ENCODE measurements at regions not wholly inside any gene's neighbourhood (a gene's known extent, or its start where the extent isn't known, plus 50 kb on each side); places are given as distances from the start of the nearest gene placed in this dataset.

- Mint-ChIP-seq H3K36me3 (ENCODE audit: insufficient read depth, unreplicated experiment) (no peaks in the 10 kb centered on the region), H3K9me3 (ENCODE audit: low read depth, unreplicated experiment) (peaks cover 10% of the 10 kb centered on the region), H3K27me3 (ENCODE audit: unreplicated experiment) (peaks cover 36% of the 10 kb centered on the region), H3K4me1 (ENCODE audit: low read depth, unreplicated experiment) (no peaks in the 10 kb centered on the region), H3K27ac (ENCODE audit: unreplicated experiment) (no peak overlapping the region), H3K4me3 (ENCODE audit: low read depth, unreplicated experiment) (no peak overlapping the region)
- no peak for TF ChIP-seq CTCF (IDR thresholded peaks at IDR 0.05; ENCODE audit: unreplicated experiment)
- BruUV-seq (replicated peaks), result no TSS peak
- CTCF ChIA-PET, result no interaction called here
- intact Hi-C loops (cut with micrococcal nuclease; ENCODE audit: unreplicated experiment), result no loop called here
- DNase-seq, result no peak
Measured at GRCh38 chr20:37455659-37456058, 65.4 kb upstream of the NNAT start.

GRCh38 chr20:37456948-37457347, 64.1 kb upstream of the NNAT start:
- CTCF ChIA-PET, result no interaction called here

GRCh38 chr20:37457921-37458320, 63.1 kb upstream of the NNAT start:
- no TSS peak for BruUV-seq (replicated peaks)
- intact Hi-C loops (cut with micrococcal nuclease; ENCODE audit: unreplicated experiment), result no loop called here
- no peaks in the 10 kb centered on the region for H3K36me3 Mint-ChIP-seq (ENCODE audit: insufficient read depth, unreplicated experiment)
- no peak for DNase-seq
- peaks cover 10% of the 10 kb centered on the region for H3K9me3 Mint-ChIP-seq (ENCODE audit: low read depth, unreplicated experiment)
- no peak overlapping the region for H3K4me3 Mint-ChIP-seq (ENCODE audit: low read depth, unreplicated experiment)
- H3K27me3 Mint-ChIP-seq (ENCODE audit: unreplicated experiment), result peaks cover 49% of the 10 kb centered on the region
- no peaks in the 10 kb centered on the region for H3K4me1 Mint-ChIP-seq (ENCODE audit: low read depth, unreplicated experiment)
- H3K27ac Mint-ChIP-seq (ENCODE audit: unreplicated experiment), result no peak overlapping the region
- CTCF ChIA-PET, result no interaction called here
- no peak for TF ChIP-seq CTCF (IDR thresholded peaks at IDR 0.05; ENCODE audit: unreplicated experiment)

More at GRCh38 chr20:37456948-37457347, 64.1 kb upstream of the NNAT start:
- Mint-ChIP-seq H3K4me3 (ENCODE audit: low read depth, unreplicated experiment) (no peak overlapping the region), H3K9me3 (ENCODE audit: low read depth, unreplicated experiment) (peaks cover 10% of the 10 kb centered on the region), H3K36me3 (ENCODE audit: insufficient read depth, unreplicated experiment) (no peaks in the 10 kb centered on the region), H3K27ac (ENCODE audit: unreplicated experiment) (no peak overlapping the region), H3K4me1 (ENCODE audit: low read depth, unreplicated experiment) (no peaks in the 10 kb centered on the region), H3K27me3 (ENCODE audit: unreplicated experiment) (peaks cover 49% of the 10 kb centered on the region)
- BruUV-seq (replicated peaks), result no TSS peak
- intact Hi-C loops (cut with micrococcal nuclease; ENCODE audit: unreplicated experiment), result no loop called here
- TF ChIP-seq CTCF (IDR thresholded peaks at IDR 0.05; ENCODE audit: unreplicated experiment), result no peak
- DNase-seq, result no peak

GRCh38 chr20:37458761-37459160, 62.3 kb upstream of the NNAT start:
- intact Hi-C loops (cut with micrococcal nuclease; ENCODE audit: unreplicated experiment), result no loop called here
- Mint-ChIP-seq H3K4me1 (ENCODE audit: low read depth, unreplicated experiment) (no peaks in the 10 kb centered on the region), H3K9me3 (ENCODE audit: low read depth, unreplicated experiment) (peaks cover 9% of the 10 kb centered on the region), H3K27ac (ENCODE audit: unreplicated experiment) (no peak overlapping the region), H3K4me3 (ENCODE audit: low read depth, unreplicated experiment) (no peak overlapping the region), H3K27me3 (ENCODE audit: unreplicated experiment) (peaks cover 51% of the 10 kb centered on the region), H3K36me3 (ENCODE audit: insufficient read depth, unreplicated experiment) (no peaks in the 10 kb centered on the region)
- BruUV-seq (replicated peaks), result no TSS peak
- no peak for DNase-seq
- CTCF ChIA-PET, result no interaction called here
- TF ChIP-seq CTCF (IDR thresholded peaks at IDR 0.05; ENCODE audit: unreplicated experiment), result no peak

GRCh38 chr20:37461405-37461804, 59.6 kb upstream of the NNAT start:
- intact Hi-C loops (cut with micrococcal nuclease; ENCODE audit: unreplicated experiment), result no loop called here
- H3K36me3 Mint-ChIP-seq (ENCODE audit: insufficient read depth, unreplicated experiment), result no peaks in the 10 kb centered on the region
- H3K4me1 Mint-ChIP-seq (ENCODE audit: low read depth, unreplicated experiment), result no peaks in the 10 kb centered on the region
- peaks cover 77% of the 10 kb centered on the region for H3K27me3 Mint-ChIP-seq (ENCODE audit: unreplicated experiment)
- no peak for DNase-seq
- no peak overlapping the region for H3K27ac Mint-ChIP-seq (ENCODE audit: unreplicated experiment)
- BruUV-seq (replicated peaks), result no TSS peak
- H3K9me3 Mint-ChIP-seq (ENCODE audit: low read depth, unreplicated experiment), result peaks cover 6% of the 10 kb centered on the region
- CTCF ChIA-PET, result no interaction called here
- H3K4me3 Mint-ChIP-seq (ENCODE audit: low read depth, unreplicated experiment), result no peak overlapping the region
- no peak for TF ChIP-seq CTCF (IDR thresholded peaks at IDR 0.05; ENCODE audit: unreplicated experiment)

Measured in Calu3 (cell line).